ENCODE measurements at regions not wholly inside any gene's neighbourhood (a gene's known extent, or its start where the extent isn't known, plus 50 kb on each side); places are given as distances from the start of the nearest gene placed in this dataset.
"Not testable (repeated sequence)": the region's sequence is repeated elsewhere in the genome, so short reads cannot be mapped to it uniquely, and the experiment has no call there.

DNA sequence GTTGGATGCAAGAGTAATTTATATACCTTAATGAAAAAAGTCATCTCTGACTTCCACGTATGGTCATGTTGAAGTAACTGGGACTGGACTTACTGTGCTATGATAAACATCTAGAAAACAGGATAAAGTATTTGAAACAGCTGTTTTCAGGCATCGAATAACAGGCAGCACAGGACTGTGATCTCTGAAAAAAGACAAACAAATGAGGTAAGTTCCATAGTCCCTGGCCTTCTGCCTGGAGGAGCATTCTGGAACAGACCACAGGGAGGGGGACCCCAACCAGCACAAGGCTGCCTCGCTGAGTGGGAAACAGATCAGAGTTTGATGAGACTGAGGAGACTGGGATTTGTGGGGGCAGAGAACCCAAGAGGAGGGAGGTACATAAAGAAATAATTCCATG lies 89.1 kb upstream of the HABP2 start:
- DNase-seq (ENCODE audit: low read depth in 2 of 2): no peak

DNA sequence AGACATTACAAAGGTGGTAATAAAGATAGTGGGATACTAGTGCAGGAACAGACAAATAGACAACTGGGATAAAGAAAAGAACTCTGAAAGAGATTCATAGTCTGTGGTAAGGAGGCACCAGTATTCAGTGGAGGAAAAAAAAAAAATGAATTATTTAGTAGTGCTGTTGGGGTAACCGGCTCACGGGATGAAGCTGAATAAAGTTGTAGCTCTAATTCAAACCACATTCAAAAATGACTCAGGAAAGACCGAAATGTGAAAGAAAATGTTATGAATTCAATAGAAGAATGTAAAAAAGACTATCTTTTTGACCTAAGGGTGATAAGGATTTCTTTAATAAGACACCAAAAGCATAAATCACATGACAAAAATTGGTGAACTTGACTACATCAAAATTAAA lies 83.1 kb upstream of the HABP2 start:
- no peak for DNase-seq (ENCODE audit: low read depth in 2 of 2)

DNA sequence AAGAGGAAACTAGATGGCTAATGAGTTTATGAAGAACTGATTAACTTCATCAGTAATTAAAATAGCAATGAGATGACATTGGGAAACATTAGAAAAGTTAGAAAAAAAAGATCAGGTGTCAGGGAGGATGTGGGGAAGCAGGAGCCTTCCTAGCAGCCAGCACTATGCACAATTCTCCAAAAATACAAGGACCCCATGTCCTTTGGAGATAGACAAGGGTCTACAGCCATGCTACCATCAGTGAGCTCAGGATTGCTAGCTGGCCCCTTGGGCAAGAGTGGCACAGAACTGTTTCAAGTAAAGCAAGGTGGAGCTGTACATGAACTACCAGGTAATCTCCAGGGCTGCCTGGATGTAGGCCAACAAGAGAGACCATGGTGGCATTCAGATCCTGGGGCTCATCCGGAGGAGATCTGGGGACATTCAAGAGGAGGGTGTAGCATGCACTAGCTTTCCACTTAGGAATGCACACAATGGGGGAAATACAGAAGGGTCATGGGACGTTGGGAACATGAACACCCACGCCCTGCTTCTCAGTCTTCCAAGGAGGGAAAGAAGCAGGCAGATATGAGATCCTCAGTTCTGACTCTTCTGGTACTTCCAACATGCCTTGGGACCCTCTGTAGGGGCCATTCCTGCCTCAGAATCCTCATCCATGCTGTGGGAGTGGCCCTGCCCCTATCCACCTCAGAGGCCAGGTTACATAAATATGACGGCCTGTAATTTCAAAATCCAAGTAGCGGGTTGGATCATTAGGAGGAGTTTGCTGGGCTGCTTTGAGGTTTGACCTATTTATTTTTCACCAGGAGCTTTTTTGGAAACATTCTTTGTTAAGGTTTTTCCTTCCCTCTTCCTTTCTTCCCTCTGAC lies 82.2 kb upstream of the HABP2 start:
- no peak for DNase-seq (ENCODE audit: low read depth in 2 of 2)

DNA sequence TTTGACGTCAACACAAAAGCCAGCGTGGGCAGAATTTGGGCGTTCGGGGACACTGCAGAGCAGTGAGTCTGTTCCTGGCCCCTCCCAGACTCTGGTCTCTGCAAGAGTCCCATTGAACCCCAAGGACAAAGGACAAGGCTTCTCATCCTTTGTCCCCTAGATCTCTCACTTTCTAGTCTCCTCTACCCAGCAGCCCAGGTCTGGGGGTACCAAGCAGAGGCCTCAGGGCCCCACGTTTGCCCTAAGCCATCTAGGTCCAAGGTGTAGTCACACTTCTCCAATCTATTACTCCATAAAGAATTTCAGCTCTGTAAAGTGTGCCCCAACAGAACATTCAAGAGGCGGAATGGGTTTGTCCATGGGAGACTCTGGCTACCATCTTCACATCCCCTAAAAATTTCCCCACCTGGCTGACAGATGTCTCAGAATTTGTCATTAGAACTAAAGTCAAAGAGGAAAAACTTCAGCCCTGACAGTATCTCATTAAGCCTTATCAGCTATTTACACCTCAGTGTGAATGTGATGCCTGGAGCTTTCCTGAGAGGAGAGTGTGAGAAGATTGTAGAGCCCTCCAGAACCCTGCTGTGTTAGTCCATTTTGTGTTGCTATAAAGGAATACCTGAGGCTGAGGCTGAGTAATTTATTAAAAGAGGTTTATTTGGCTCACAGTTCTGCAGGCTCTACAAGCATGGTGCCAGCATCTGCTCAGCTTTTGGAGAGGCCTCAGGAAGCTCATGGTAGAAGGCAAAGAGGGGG lies 81.4 kb upstream of the HABP2 start:
- DNase-seq (ENCODE audit: low read depth in 2 of 2): no peak

DNA sequence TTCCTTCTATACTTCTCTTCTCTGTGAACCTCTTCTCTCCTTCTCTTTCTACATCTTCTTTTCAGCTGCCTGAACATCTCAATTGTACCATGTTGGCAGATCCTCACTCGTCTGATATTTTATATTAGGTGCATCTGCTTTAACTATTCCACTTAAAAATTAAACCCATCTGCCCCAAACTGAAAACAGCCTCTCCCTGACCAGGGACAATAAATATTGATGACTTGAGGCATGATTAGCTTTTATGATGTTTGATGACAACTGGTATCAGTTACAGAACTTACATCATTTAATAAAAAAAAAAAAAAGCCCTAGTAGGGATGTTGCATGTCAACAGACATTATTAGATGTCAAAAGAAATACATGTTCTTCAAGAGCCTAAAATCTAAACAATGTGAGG lies 79.8 kb upstream of the HABP2 start:
- no peak for DNase-seq (ENCODE audit: low read depth in 2 of 2)

DNA sequence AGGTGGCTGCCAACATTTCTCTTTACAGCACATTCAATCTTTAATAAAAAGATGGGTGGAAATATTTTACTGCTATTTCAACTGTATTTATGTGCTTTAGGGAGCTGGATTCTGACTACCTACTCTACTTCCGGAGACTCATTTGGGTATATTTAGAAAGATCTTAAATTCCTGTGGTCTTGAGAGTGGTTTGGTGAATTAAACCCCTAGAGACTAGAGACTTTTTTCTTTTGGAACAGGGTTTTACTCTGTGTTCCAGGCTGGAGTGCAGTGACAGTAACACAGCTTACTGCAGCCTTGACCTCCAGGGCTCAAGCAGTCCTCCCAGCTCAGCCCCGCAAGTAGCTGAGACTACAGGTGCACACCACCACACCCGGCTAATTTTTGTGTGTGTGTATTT lies 79.0 kb upstream of the HABP2 start:
- DNase-seq (ENCODE audit: low read depth in 2 of 2): no peak

DNA sequence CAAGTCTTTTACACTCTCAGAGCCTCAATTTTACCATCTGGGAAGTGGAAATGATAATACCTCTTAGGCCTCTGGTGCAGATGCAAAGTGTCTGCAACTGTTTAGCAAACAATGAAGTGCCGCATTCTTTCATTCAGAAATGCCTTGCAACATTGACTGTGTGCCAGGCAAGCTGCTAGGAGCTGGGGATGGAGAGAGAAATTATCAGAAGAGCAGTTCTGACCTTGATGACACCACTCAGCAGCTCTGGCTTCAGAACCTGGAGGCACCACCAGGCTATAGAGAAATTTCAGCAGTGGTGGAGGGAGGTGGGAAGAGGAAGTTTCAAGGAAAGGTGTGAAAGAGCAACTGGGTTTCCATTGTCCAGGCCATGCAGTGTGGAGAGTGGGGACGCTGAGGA lies 78.1 kb upstream of the HABP2 start:
- no peak for DNase-seq (ENCODE audit: low read depth in 2 of 2)

DNA sequence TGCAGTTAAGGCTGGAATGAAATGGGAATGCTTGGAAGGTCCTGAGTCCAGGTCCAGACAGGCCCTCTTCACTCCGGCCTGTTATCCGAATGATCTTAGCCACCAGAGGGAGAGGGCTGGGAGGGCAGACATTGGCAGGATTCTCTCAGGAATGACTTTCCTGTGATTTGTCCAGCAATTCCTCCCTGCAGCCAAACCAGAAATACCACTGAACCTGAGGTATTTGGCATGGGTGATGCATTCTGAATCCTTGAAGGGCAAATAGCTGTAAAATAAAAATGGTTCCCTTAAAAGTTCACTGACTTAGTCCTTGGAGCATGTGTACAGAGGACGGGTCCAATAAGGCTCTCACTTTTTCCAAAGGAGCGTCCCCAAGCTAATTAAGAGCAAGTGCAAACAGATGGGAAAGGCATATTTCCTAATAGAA lies 77.5 kb upstream of the HABP2 start:
- no peak for DNase-seq (ENCODE audit: low read depth in 2 of 2)

DNA sequence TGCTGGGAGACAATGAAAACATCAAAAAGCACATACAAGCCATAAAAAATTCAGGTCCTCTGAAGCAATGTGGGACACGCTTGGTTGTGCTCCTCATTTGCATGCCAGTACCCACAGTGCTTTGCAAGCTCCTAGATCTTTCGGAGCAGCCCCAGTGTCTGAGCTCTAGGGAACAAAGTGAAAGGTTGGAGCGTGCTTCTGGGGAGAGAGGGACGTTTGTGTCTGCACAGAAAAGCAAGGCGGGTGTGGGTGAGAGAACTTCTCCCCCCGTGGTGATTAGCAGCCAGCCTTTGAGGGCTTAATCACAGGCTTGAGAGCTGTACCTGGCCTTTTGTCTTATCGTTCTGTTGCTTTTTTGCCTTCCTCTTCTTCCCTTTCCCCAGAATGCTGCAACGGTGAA lies 76.7 kb upstream of the HABP2 start:
- DNase-seq (ENCODE audit: low read depth in 2 of 2): no peak

DNA sequence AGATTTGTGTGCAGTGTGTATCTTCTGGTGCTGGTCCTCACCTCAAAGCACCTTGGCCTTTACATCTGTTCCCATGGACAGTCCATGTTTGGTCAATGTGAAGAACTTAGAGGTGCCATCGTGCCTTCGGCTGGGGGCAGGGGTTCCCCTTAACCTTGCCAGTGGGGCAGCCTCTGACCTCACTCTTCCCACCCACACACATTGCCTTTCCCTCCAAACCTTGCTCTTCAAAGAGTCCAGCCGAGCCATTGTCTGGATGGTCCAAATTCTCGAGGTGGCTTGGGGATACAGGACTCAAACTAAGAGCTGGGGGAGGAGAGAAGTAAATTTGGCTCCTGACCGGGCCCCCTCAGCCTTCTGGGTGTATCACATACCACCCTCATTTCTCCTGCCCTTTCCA lies 76.2 kb upstream of the HABP2 start:
- no peak for DNase-seq (ENCODE audit: low read depth in 2 of 2)

DNA sequence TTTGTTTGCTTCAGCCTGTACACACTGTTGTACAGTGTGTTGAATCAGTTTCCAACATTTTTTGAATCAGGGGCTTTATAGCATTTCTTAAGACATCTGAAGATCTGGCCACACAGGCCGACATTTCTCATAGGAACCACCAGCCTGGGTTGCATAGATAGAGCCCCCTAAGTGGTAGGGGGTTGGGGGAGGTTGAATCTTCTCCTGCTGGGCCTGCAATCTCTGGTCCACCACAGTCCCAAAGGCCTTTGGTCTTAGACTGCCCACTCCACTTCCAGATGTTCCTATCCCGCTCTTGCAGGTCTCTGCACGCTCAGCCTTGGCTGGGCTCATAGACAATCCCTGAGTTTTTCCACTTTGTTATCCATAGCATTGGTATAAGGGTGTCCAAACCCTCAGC lies 75.4 kb upstream of the HABP2 start:
- no peak for DNase-seq (ENCODE audit: low read depth in 2 of 2)

DNA sequence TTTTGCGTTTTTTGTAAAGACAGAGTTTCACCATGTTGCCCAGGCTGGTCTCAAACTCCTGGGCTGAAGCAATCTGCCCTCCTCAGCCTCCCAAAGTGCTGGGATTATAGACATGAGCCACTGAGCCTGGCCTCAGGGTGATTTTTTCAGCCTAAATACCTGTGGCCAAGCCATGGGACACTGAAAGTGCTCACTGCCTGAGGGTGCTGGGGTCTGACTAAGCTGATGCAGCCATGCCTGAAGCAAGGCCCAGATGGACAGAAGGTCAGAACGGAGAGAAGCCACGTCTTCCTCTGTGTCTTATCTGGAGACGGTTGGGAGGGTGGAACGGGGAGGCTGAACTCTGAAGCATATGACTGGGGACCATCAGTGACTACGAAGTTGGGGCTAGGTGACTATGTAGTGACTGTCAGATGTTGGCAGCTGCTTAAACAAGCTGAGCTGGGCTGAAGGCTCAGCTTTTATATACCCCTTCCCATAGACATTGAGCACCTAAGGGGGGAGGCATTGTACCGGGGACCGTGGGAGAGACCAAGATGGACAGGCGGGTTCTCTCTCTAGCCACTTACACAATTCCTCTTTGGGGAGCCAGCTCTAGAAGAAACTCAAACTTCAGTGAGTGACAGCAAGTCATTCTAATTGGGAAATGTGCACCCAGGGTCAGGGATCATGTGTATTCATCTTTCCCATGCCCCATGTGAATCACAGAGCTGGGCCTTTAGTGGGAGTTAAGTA lies 73.3 kb upstream of the HABP2 start:
- DNase-seq (ENCODE audit: low read depth in 2 of 2): no peak

DNA sequence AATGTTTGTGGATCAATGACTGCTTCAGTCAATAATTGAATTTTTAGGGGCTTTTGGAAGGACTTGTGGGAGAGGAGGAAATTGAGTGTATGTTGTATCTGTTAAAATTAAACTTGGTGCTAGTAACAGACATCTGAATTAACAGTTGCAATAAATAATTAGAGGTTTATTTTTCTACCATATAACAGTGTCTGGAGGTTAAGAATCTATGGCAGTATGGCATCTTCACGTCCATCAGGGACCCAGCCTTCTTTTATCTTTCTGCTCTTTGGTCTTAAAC lies 72.8 kb upstream of the HABP2 start:
- no peak for DNase-seq (ENCODE audit: low read depth in 2 of 2)

DNA sequence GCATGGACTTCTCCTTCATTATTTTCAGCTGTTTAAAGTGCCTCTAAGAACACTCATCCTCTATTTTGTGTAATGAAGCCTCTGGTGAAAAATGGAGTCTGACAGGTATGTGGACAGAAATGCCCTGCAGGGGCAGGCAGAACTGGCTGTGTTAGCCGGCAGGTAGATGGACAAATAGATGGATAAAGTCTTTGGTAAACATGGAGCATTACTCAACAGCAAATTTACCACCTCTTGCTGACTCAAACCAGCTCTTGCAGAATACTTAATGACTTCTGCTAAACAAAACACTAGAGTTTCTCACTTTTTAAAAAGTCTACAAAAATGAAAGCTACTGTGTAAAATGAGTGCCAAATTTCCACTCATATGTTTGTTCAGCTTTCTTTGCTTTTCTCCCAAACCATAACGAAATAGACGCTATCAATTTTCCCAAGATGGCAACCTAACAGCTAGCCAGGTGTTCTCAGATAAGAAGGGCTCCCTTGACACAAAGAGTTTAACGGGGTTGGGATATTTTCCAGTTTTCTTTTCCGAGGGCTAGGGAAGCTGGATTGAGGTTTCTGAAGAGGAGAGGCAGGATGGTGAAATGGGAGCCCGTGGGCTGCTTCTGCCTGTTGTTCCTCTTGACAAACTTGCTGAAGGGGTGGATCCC lies 71.9 kb upstream of the HABP2 start:
- DNase-seq (ENCODE audit: low read depth in 2 of 2): no peak

DNA sequence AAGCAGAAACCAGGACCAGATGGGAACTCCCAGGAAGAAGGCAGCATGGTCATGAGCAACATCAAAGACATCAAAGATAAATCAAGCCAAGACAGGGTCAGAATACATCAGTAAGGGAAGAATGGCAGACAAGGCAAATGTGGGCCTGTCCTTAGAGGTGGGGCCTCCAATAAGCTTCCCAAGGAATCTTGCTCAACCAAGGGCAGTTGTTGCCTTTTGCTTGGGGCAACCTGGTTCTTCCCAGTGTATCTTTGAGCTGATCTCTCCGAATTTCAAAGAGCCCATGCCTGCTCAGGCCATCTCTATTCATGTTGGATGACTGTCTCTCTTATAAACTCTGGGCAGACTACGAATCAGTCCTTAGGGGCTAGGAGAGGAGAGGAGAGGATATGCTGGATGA lies 68.4 kb upstream of the HABP2 start:
- DNase-seq (ENCODE audit: low read depth in 2 of 2): no peak

DNA sequence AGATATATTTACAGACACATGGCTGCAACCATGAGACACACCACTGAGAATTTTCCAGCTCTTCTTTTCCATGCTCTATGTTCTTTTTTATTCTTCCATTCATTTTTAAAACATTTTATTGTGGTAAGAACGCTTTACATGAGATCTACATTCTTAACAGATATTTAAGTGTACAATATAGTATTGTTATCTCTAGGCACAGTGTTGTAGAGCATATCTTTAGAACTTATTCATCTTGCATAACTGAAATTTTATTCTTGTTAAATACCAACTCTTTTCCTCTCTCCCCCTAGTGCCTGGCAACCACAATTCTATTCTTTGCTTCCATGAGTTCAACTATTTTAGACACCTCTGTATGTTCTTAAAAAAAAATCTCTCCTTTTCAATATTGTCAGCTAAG lies 67.1 kb upstream of the HABP2 start:
- no peak for DNase-seq (ENCODE audit: low read depth in 2 of 2)

DNA sequence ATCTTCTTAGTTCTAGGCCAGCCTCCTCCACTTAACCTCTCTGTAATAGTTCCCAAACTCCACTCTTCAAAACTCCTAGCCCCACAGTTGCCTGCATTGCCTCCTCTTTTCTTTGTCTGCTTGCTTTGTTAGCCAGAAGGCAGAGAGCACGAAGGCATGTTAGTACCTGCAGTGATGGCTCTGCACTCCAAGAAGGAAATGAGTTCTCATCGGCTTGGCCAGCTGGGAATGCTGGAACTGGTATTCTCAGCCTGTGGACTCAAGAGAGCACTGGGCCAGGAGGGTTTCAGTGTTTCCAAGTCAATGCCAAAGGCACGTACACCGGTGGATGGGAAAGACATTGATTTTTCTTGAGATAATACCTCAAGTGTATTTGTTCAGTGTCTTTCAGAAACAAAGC lies 66.3 kb upstream of the HABP2 start:
- DNase-seq (ENCODE audit: low read depth in 2 of 2): no peak

DNA sequence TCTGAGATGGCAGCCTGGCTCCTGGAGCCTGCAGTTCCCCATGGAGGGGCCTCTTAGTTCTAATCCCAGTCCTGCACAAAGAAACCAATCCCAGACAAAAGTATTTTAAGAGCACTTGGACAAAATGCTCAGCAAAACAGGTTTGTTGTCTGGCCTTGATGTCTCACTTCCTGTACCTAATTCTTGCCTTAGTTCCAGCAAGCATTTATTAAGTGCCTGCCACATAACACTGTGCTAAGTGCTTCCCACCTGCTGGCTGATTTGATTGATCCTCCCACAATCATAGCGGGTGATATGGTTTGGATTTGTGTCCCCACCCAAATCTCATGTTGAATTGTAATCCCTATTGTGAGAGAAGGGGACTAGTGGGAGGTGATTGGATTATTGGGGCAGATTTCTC lies 65.7 kb upstream of the HABP2 start:
- no peak for DNase-seq (ENCODE audit: low read depth in 2 of 2)

DNA sequence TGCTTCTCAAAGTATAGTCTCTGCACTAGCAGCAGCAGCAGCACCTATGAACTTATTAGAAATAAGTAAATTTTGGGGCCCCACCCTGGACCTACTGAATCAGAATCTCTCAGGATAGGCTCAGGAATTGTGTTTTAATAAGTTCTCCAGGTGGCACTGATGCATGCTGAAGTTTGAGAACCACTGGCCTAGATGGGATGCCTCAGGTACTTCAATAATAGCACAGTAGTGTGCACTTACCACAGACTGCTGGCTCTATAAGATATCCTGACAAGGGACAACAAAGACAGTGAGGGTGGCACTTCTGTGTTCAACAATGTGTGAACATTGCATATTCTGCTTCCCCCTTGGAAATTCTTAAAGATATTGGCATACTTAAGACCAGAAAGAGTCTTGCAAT lies 64.7 kb upstream of the HABP2 start:
- no peak for DNase-seq (ENCODE audit: low read depth in 2 of 2)

DNA sequence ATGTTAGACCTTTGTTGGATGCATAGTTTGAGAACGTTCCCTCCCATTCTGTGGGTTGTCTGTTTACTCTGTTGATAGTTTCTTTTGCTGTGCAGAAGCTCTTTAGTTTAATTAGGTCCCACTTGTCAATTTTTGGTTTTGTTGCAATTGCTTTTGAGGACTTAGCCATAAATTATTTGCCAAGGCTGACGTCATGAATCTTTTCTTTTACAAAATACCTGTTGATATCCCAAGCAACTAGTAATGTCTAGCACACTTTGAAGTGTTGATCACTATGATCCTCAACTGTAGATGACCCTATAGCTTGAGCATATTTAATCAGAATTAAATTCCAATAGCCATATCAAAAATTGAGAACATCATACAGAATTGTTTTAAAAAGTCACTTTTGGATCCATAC lies 63.3 kb upstream of the HABP2 start:
- not testable (repeated sequence) for DNase-seq (ENCODE audit: low read depth in 2 of 2)

DNA sequence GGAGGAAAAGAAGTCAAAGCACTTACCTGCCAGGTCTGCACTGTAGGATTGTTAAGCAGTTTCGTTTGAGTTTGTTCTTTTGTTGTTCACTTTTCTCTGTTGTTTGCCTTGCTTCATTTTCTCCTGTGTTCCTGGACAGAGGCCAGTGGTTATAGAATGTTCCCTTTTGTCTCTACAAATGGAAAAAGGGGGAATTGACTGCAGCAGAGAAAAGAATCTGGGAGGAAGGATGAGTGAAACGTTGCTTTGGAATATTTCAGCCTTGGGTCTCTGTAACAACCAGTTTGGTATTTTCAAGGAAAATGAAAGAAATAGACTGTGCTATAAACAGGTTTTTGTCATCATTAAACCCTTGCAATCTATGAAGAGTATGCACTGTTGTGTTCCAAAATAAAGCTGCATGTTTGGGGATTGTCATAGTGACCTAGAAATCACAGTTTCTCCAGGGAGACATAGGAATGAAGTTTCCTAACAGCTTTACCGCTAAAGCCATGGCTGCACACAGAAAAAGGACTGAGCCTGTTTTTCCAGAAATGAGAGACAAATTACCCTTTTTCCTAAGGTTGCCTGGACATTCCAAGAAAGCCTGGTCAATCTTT lies 60.8 kb upstream of the HABP2 start:
- DNase-seq (ENCODE audit: low read depth in 2 of 2): no peak

DNA sequence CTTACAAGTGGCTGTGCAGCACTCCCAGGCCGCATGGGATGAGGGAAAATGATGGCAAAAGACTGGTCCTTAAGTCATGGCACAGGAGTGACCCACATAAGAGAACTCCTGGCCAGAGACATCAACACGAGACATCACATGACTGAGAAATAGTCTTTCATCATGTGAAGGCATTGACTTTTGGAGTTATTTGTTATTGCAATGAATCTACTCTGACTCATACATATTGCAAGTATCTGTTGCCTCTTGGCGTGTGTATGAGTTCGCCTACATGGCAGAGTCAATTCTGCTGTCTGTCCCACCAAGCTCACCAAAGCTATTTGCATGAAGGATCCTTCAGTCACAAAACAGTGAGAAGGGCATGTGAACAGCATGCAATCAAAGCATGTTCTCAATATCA lies 59.7 kb upstream of the HABP2 start:
- DNase-seq (ENCODE audit: low read depth in 2 of 2): no peak

Measured in stimulated activated CD4-positive, alpha-beta T cell treated with anti-CD3 and anti-CD28 coated beads, Interleukin-1b, Interleukin-23, amount 100 ng/mL, for 1 hour (primary cell).